ENCODE measurements at regions not wholly inside any gene's neighbourhood (a gene's known extent, or its start where the extent isn't known, plus 50 kb on each side); places are given as distances from the start of the nearest gene placed in this dataset.

DNA sequence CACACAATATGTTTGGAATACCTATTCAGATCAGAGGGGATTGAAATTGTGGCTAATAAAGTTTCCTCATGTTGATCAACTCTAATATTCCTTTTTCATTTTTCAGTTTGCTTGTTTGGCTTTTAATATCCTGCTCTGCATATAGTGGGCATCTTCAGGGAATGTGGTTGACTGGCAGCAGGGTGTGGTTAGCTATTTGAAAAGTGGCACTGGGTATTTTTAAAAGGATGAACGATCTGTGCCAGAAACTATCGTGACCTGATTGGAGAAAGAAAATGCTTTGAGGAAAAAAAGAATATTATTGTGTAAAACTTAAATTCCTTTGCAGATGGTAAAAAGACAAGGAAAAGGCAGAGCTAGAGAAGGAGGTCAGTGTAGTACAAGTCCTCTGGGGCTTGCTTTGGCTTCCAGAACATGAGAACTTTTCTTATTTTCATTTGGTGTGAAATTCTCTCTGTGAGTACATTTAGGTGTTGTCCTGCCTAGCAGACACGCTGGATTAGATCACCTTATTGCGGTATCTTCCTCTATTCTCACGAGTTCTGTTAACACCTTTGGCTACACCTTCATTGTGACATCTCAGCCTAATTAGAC is 329.7 kb upstream of the SNX7 start:
- H3K4me1 ChIP-seq (ENCODE audit: control insufficient read depth, insufficient read depth, low read length) = no peaks in the 10 kb centered on the region
- H3K9ac ChIP-seq (ENCODE audit: low read length) = no peak overlapping the region
- no peak overlapping the region for H3K4me3 ChIP-seq (ENCODE audit: low read length)
- H3K27me3 ChIP-seq (ENCODE audit: control insufficient read depth, insufficient read depth, low read length) = no peaks in the 10 kb centered on the region
- H3K27ac ChIP-seq (ENCODE audit: low read depth, low read length) = no peak overlapping the region
- H3K36me3 ChIP-seq (ENCODE audit: control insufficient read depth, insufficient read depth, low read length) = no peaks in the 10 kb centered on the region

GRCh38 chr1:98331243-98331642 is 330.3 kb upstream of the SNX7 start:
- Histone ChIP-seq H3K36me3 (ENCODE audit: control insufficient read depth, insufficient read depth, low read length) (no peaks in the 10 kb centered on the region), H3K4me3 (ENCODE audit: low read length) (no peak overlapping the region), H3K27me3 (ENCODE audit: control insufficient read depth, insufficient read depth, low read length) (no peaks in the 10 kb centered on the region), H3K27ac (ENCODE audit: low read depth, low read length) (no peak overlapping the region), H3K4me1 (ENCODE audit: control insufficient read depth, insufficient read depth, low read length) (no peaks in the 10 kb centered on the region), H3K9ac (ENCODE audit: low read length) (no peak overlapping the region)

DNA sequence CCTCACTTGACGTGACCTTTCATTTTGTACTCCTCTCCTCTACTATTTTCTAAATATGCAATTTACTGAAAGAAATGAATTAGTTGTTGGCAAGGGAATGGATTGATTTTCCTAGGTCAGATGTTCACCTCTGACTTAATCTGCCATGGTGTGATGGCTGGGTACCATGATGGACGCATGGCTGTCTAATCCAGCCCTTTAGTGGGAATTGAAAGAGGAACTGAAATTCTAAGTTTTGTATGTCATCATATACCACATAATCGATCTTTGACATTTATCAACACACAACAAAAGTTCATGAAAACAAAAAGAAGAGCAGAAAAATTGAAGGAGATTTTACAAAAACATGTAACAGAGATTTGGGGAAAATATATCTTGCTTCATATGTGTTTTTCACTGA is 331.3 kb upstream of the SNX7 start:
- Histone ChIP-seq H3K27ac (ENCODE audit: low read depth, low read length) (no peak overlapping the region), H3K36me3 (ENCODE audit: control insufficient read depth, insufficient read depth, low read length) (no peaks in the 10 kb centered on the region), H3K27me3 (ENCODE audit: control insufficient read depth, insufficient read depth, low read length) (no peaks in the 10 kb centered on the region), H3K4me3 (ENCODE audit: low read length) (no peak overlapping the region), H3K4me1 (ENCODE audit: control insufficient read depth, insufficient read depth, low read length) (no peaks in the 10 kb centered on the region), H3K9ac (ENCODE audit: low read length) (no peak overlapping the region)

DNA sequence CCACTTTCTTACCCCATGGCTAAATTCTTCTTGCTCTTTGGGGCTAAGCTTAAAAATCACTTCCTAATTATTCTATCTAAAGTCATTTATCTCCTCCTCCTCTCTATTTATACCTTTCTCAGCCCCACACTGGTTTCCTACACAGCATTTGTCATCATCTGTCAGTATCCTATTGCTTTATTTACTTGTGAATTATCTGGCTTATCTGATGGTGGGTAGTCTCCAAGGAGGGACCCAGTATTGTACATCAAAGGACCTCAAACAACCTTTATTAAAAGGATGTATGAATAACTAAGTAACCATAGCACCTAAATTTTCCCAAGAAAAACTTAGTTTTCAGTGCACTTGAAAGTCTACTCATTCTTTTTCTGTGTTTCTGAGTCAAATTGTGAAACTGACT is 332.7 kb upstream of the SNX7 start:
- Histone ChIP-seq H3K27me3 (ENCODE audit: control insufficient read depth, insufficient read depth, low read length) (no peaks in the 10 kb centered on the region), H3K4me1 (ENCODE audit: control insufficient read depth, insufficient read depth, low read length) (no peaks in the 10 kb centered on the region), H3K4me3 (ENCODE audit: low read length) (no peak overlapping the region), H3K36me3 (ENCODE audit: control insufficient read depth, insufficient read depth, low read length) (no peaks in the 10 kb centered on the region), H3K27ac (ENCODE audit: low read depth, low read length) (no peak overlapping the region), H3K9ac (ENCODE audit: low read length) (no peak overlapping the region)

GRCh38 chr1:98327220-98327861 is 334.2 kb upstream of the SNX7 start:
- Histone ChIP-seq H3K27ac (ENCODE audit: low read depth, low read length) (no peak overlapping the region), H3K4me3 (ENCODE audit: low read length) (no peak overlapping the region), H3K27me3 (ENCODE audit: control insufficient read depth, insufficient read depth, low read length) (no peaks in the 10 kb centered on the region), H3K4me1 (ENCODE audit: control insufficient read depth, insufficient read depth, low read length) (no peaks in the 10 kb centered on the region), H3K9ac (ENCODE audit: low read length) (no peak overlapping the region), H3K36me3 (ENCODE audit: control insufficient read depth, insufficient read depth, low read length) (no peaks in the 10 kb centered on the region)

- Histone ChIP-seq H3K9ac (ENCODE audit: low read length) (no peak overlapping the region), H3K4me3 (ENCODE audit: low read length) (no peak overlapping the region), H3K27ac (ENCODE audit: low read depth, low read length) (no peak overlapping the region), H3K36me3 (ENCODE audit: control insufficient read depth, insufficient read depth, low read length) (no peaks in the 10 kb centered on the region), H3K27me3 (ENCODE audit: control insufficient read depth, insufficient read depth, low read length) (no peaks in the 10 kb centered on the region), H3K4me1 (ENCODE audit: control insufficient read depth, insufficient read depth, low read length) (no peaks in the 10 kb centered on the region)
Measured at GRCh38 chr1:98325646-98326440, 335.7 kb upstream of the SNX7 start.

DNA sequence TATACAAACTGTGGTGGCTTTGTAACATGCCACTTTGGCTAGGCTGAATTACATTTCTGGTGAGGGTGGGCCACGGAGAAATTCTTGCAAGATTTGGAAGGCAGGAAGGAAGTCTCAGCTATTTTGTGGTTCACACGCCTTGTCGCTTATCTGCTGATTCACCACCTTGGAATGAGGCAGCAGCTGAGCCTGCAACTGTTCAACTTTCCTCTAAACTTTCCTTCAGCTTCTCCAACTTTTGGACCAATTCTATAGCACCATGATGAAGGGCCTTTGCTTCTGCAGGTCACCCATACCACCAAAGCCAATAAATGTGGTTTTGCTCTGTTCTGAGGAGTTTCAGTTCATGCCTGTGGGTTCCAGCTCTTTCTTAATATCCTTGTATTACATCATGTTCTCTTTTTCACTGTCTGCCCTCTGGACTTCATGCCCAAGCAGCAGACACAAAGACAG is 337.6 kb upstream of the SNX7 start:
- Histone ChIP-seq H3K27ac (ENCODE audit: low read depth, low read length) (no peak overlapping the region), H3K9ac (ENCODE audit: low read length) (no peak overlapping the region), H3K4me1 (ENCODE audit: control insufficient read depth, insufficient read depth, low read length) (no peaks in the 10 kb centered on the region), H3K36me3 (ENCODE audit: control insufficient read depth, insufficient read depth, low read length) (no peaks in the 10 kb centered on the region), H3K27me3 (ENCODE audit: control insufficient read depth, insufficient read depth, low read length) (no peaks in the 10 kb centered on the region), H3K4me3 (ENCODE audit: low read length) (no peak overlapping the region)

DNA sequence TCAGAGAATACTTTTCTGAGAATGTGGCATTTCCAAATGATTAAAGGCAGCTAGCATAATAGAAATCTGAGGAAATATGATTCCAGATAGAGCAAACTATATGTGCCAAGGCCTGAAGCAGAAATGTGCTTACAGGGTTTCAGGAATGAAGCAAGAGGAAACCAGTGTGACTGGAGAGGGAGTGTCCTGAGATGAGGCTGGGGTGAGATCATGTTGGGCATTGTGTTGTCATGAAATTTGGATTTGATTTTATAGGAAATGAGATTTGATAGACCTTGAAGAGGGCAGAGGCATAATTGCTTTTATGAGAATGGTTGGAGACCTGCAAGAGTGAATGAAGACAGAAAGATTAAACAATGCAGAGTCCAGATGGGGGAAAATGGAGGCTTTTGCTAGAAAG is 338.1 kb upstream of the SNX7 start:
- H3K9ac ChIP-seq (ENCODE audit: low read length) = no peak overlapping the region
- H3K27ac ChIP-seq (ENCODE audit: low read depth, low read length) = no peak overlapping the region
- H3K4me1 ChIP-seq (ENCODE audit: control insufficient read depth, insufficient read depth, low read length) = no peaks in the 10 kb centered on the region

GRCh38 chr1:98322966-98323365 is 338.6 kb upstream of the SNX7 start:
- H3K27me3 ChIP-seq (ENCODE audit: control insufficient read depth, insufficient read depth, low read length) = no peaks in the 10 kb centered on the region
- H3K27ac ChIP-seq (ENCODE audit: low read depth, low read length) = no peak overlapping the region
- no peak overlapping the region for H3K4me3 ChIP-seq (ENCODE audit: low read length)
- no peak overlapping the region for H3K9ac ChIP-seq (ENCODE audit: low read length)
- H3K4me1 ChIP-seq (ENCODE audit: control insufficient read depth, insufficient read depth, low read length) = no peaks in the 10 kb centered on the region
- H3K36me3 ChIP-seq (ENCODE audit: control insufficient read depth, insufficient read depth, low read length) = no peaks in the 10 kb centered on the region

More for the DNA sequence above, 338.1 kb upstream of the SNX7 start:
- H3K27me3 ChIP-seq (ENCODE audit: control insufficient read depth, insufficient read depth, low read length) = no peaks in the 10 kb centered on the region
- H3K36me3 ChIP-seq (ENCODE audit: control insufficient read depth, insufficient read depth, low read length) = no peaks in the 10 kb centered on the region
- H3K4me3 ChIP-seq (ENCODE audit: low read length) = no peak overlapping the region

- Histone ChIP-seq H3K27me3 (ENCODE audit: control insufficient read depth, insufficient read depth, low read length) (no peaks in the 10 kb centered on the region), H3K4me3 (ENCODE audit: low read length) (no peak overlapping the region), H3K36me3 (ENCODE audit: control insufficient read depth, insufficient read depth, low read length) (no peaks in the 10 kb centered on the region), H3K4me1 (ENCODE audit: control insufficient read depth, insufficient read depth, low read length) (no peaks in the 10 kb centered on the region), H3K9ac (ENCODE audit: low read length) (no peak overlapping the region), H3K27ac (ENCODE audit: low read depth, low read length) (no peak overlapping the region)
Measured at GRCh38 chr1:98322086-98322485, 339.4 kb upstream of the SNX7 start.

GRCh38 chr1:98321191-98321590 is 340.3 kb upstream of the SNX7 start:
- no peaks in the 10 kb centered on the region for H3K4me1 ChIP-seq (ENCODE audit: control insufficient read depth, insufficient read depth, low read length)
- H3K27ac ChIP-seq (ENCODE audit: low read depth, low read length) = no peak overlapping the region
- no peaks in the 10 kb centered on the region for H3K27me3 ChIP-seq (ENCODE audit: control insufficient read depth, insufficient read depth, low read length)
- no peaks in the 10 kb centered on the region for H3K36me3 ChIP-seq (ENCODE audit: control insufficient read depth, insufficient read depth, low read length)
- H3K4me3 ChIP-seq (ENCODE audit: low read length) = no peak overlapping the region
- H3K9ac ChIP-seq (ENCODE audit: low read length) = no peak overlapping the region

DNA sequence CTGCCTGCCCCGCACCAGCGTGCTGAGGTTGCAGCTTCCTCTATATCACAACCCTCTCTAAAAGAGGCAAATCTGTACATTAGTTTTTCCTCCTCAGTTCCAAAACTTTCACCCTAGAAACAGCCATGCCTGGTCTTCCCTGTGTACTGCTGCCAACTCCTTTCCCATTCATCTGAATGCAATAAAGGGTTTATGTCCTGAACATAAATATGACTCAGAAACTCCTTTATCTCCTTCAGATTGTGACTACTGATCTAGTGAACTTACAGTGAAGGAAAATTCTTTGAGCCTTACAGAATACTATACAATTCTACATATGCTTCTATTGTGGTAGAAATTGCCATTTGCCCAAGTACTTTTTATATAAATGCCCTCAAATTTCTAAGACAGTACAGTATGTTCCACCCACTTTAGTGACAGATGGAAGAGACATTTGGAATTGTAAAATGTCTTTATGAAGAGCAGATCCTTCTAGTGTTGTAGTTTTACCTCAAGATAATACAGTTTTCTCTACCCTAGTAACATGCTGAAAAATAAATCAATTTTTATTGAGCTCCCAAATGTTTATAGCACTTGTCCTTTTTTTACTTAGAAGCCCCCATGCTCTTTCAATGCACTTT is 345.1 kb upstream of the SNX7 start:
- Histone ChIP-seq H3K27ac (ENCODE audit: low read depth, low read length) (no peak overlapping the region), H3K4me3 (ENCODE audit: low read length) (no peak overlapping the region), H3K9ac (ENCODE audit: low read length) (no peak overlapping the region), H3K36me3 (ENCODE audit: control insufficient read depth, insufficient read depth, low read length) (no peaks in the 10 kb centered on the region), H3K4me1 (ENCODE audit: control insufficient read depth, insufficient read depth, low read length) (no peaks in the 10 kb centered on the region), H3K27me3 (ENCODE audit: control insufficient read depth, insufficient read depth, low read length) (no peaks in the 10 kb centered on the region)
